Skeletal muscle tissue (tissue), 3 donors: ENCODE measurements at regions not wholly inside any gene's neighbourhood (a gene's known extent, or its start where the extent isn't known, plus 50 kb on each side); places are given as distances from the start of the nearest gene placed in this dataset.

ENCODE experiments used
- H3K27ac ChIP-seq: one replicate; pipeline ENCODE4 v1.7.0; 2013; ENCODE audit warnings: mild to moderate bottlenecking, low read depth, low read length, inconsistent platforms
- H3K27me3 ChIP-seq, 3 donors: one replicate each; pipeline ENCODE4 v1.7.0; 2013; ENCODE audit warnings: low read length in 3 of 3; ENCODE audit not compliant: control insufficient read depth in 3 of 3, insufficient read depth in 3 of 3
- H3K36me3 ChIP-seq, 3 donors: one replicate each; pipeline ENCODE4 v1.7.0; 2013; ENCODE audit warnings: low read length in 3 of 3; ENCODE audit not compliant: control insufficient read depth in 3 of 3, insufficient read depth in 3 of 3
- H3K4me1 ChIP-seq, 3 donors: one replicate each; pipeline ENCODE4 v1.7.0; 2013; ENCODE audit warnings: low read length in 3 of 3, mild to moderate bottlenecking in 3 of 3; ENCODE audit not compliant: control insufficient read depth in 3 of 3, insufficient read depth in 3 of 3
- H3K4me3 ChIP-seq, 3 donors: one replicate each; pipeline ENCODE4 v1.7.0; 2013; ENCODE audit warnings: low read length in 3 of 3
- H3K9ac ChIP-seq, 3 donors: one replicate each; pipeline ENCODE4 v1.7.0; 2013; ENCODE audit warnings: low read length in 3 of 3, mild to moderate bottlenecking in 3 of 3, moderate library complexity in 2 of 3, low read depth in 1 of 3
- H3K9me3 ChIP-seq, 3 donors: one replicate each; pipeline ENCODE4 v1.7.0; 2013; ENCODE audit warnings: low read length in 3 of 3; ENCODE audit not compliant: control insufficient read depth in 3 of 3
- donor health status: Osteomylitis.

DNA sequence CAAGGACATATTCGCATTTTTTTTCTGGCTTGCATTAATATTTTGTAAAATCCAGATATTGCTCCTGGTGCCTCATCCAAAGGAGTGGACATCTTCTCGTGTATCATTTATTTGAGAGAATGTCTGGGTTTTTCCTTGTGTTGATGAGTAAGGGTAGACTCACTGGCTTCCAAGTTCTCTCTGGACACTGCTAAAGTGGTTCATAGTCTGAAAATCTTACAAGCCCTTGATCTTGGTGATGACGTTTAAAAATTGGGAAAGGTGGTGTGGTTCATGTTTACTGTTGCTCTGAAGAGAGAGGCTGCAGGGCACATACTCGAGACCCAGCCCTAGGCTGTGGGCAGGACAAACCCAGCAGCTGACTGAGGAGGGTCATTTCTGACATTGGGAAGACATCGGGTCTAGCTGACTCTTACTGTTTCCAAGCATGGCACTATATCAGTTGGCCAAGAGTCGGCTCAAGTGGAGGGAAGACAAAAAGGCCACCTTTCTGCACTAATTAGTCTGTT is 296.2 kb downstream of the LMX1A start:
- no peak overlapping the region for H3K4me3 ChIP-seq
- H3K4me1 ChIP-seq, result peaks cover 0 to 5% (median 0%) of the 10 kb centered on the region in 3 donors
- H3K27me3 ChIP-seq, result no peaks in the 10 kb centered on the region
- no peak overlapping the region for H3K9ac ChIP-seq
- no peak overlapping the region for H3K27ac ChIP-seq
- no peaks in the 10 kb centered on the region for H3K9me3 ChIP-seq
- no peaks in the 10 kb centered on the region for H3K36me3 ChIP-seq

DNA sequence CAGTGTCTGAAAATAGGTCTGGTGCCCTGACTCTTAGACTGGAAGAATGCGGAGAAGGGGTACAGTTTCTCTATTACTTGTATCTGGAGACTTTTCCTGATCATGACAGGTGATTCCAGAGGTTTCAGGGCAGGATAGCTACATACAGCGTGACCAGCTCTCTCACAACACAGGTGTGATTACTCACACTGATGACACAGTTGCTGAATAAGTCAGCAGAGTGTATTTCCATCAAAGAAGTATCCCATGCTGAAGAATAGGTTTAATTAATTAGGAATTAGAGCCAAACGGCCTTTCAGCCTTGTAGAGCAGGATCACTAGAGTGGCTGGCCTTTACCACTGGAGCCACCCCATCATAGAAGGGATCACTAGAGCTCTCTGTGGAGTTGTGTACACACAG is 298.6 kb downstream of the LMX1A start:
- Histone ChIP-seq H3K27me3 (no peaks in the 10 kb centered on the region), H3K4me3 (no peak overlapping the region), H3K9me3 (no peaks in the 10 kb centered on the region), H3K36me3 (no peaks in the 10 kb centered on the region), H3K4me1 (no peaks in the 10 kb centered on the region), H3K9ac (no peak overlapping the region), H3K27ac (no peak overlapping the region)

DNA sequence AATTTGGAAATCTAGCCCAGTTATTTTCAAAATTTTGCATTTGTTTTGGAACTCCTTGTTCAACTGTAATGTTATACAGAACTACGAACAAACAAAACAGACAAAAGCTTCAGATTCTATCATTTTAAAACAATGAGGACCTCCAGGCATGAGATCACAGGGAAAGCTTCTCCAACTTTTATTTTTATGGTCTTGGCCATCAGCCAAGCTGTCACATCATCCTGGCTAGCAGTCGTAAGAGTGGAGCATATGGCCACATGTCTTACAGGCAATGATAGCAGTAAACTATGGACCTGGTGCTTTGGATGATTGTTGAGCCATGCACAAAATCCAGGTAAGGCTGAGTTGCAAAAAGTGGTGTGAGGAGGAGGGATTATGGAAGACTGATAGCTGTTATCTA is 299.6 kb downstream of the LMX1A start:
- no peaks in the 10 kb centered on the region for H3K4me1 ChIP-seq
- no peak overlapping the region for H3K9ac ChIP-seq
- H3K36me3 ChIP-seq, result no peaks in the 10 kb centered on the region
- H3K9me3 ChIP-seq, result no peaks in the 10 kb centered on the region
- no peak overlapping the region for H3K4me3 ChIP-seq
- no peaks in the 10 kb centered on the region for H3K27me3 ChIP-seq
- H3K27ac ChIP-seq, result no peak overlapping the region

DNA sequence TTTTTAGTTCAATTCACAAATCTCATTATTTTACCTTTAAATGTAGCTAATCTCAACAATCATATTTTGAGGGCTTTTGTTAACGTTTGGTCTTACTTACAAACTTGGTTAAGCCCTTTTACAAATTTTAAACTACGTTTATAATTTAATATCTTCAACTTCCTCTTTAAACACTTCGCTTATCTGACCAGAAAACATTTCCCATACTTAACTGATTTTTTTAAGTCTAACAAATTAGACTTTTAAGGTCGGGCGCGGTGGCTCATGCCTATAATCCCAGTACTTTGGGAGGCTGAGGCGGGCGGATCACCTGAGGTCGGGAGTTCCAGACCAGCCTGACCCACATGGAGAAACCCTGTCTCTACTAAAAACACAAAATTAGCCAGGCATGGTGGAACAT is 300.9 kb downstream of the LMX1A start:
- Histone ChIP-seq H3K9ac (no peak overlapping the region), H3K36me3 (no peaks in the 10 kb centered on the region), H3K4me1 (no peaks in the 10 kb centered on the region), H3K9me3 (no peaks in the 10 kb centered on the region), H3K27me3 (no peaks in the 10 kb centered on the region), H3K4me3 (no peak overlapping the region), H3K27ac (no peak overlapping the region)

DNA sequence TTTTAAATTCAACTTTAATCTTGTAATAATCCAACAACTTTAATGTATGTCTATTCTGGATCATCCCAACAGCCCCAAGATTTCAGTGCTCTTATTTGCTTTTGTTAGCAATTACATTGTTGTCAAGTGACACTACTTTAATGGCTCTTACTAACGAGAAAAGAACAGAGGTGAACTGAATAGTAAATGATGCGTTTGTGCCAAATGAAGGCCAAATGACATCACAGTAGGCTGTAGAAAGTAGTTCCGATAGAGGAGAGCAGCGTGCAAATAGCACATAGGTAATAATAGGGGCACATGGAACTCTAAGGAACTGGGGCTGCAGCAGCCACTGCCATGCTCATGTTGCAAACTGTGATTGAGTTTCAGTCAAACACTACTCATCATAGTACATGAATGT is 301.9 kb downstream of the LMX1A start:
- Histone ChIP-seq H3K27me3 (peaks cover 0 to 2% (median 0%) of the 10 kb centered on the region in 3 donors), H3K27ac (no peak overlapping the region), H3K9me3 (no peaks in the 10 kb centered on the region), H3K9ac (no peak overlapping the region), H3K4me1 (no peaks in the 10 kb centered on the region), H3K36me3 (no peaks in the 10 kb centered on the region), H3K4me3 (no peak overlapping the region)

DNA sequence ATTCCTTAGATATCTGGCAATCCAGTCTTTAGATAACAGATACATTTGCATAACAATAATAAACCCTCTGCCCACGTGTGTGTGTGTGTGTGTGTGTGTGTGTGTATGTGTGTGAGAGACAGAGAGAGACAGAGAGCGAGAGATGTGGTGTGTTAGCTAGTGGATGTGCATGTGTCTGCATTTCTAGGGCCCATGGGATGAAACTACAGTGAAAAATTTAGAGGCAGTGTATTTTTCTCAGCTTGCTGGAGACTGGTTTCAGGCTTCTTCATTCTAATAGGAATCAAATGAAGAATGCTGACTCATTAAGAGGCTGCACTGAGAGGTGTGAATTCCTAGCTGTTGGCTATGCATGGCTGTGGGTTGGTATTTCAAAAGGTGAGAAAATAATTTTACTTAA is 303.2 kb downstream of the LMX1A start:
- Histone ChIP-seq H3K9me3 (no peaks in the 10 kb centered on the region), H3K27ac (no peak overlapping the region), H3K4me1 (no peaks in the 10 kb centered on the region), H3K36me3 (no peaks in the 10 kb centered on the region), H3K9ac (no peak overlapping the region), H3K27me3 (peaks cover 0 to 2% (median 0%) of the 10 kb centered on the region in 3 donors), H3K4me3 (no peak overlapping the region)

DNA sequence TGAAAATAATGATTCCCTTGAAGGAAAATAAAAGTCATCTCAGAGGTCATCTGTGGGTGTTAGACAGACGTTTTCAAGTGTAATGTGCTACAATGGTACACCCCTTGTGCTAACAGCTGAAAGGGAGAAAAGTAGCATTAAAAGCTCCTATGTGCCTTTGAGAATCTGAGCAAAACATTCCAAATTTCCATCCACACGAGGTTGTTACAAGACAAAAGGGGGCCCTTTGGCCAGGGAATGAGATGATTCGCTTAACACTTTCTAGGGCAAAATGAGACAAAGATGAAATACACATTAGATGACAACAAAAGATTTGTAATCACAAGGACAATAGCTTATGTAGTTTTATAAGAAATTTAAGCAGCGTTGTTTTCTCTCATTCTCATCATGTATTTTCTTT is 303.6 kb downstream of the LMX1A start:
- Histone ChIP-seq H3K4me1 (no peaks in the 10 kb centered on the region), H3K27me3 (peaks cover 0 to 2% (median 0%) of the 10 kb centered on the region in 3 donors), H3K4me3 (no peak overlapping the region), H3K27ac (no peak overlapping the region), H3K36me3 (no peaks in the 10 kb centered on the region), H3K9ac (no peak overlapping the region), H3K9me3 (no peaks in the 10 kb centered on the region)

DNA sequence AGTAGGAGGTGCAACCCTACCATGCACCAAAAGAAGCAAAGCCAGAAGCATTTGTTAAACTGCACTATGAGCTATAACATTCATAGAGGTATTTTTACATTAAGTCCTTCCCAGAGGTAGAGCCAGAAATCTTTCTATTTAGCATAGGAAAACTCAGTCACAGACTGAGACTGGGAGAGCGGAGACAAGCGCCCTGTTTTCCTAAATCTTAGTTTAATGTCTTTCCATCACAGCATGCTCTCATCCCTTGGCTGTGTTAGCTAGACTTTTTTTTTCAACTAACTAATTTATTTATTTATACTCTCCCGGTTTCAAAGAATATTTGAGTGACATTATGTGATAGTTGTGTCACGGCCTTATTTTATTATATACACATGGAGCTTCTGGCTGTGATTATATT is 304.1 kb downstream of the LMX1A start:
- no peak overlapping the region for H3K4me3 ChIP-seq
- H3K9me3 ChIP-seq, result no peaks in the 10 kb centered on the region
- no peaks in the 10 kb centered on the region for H3K4me1 ChIP-seq
- peaks cover 0 to 2% (median 0%) of the 10 kb centered on the region in 3 donors for H3K27me3 ChIP-seq
- no peak overlapping the region for H3K27ac ChIP-seq
- no peak overlapping the region for H3K9ac ChIP-seq
- H3K36me3 ChIP-seq, result no peaks in the 10 kb centered on the region

DNA sequence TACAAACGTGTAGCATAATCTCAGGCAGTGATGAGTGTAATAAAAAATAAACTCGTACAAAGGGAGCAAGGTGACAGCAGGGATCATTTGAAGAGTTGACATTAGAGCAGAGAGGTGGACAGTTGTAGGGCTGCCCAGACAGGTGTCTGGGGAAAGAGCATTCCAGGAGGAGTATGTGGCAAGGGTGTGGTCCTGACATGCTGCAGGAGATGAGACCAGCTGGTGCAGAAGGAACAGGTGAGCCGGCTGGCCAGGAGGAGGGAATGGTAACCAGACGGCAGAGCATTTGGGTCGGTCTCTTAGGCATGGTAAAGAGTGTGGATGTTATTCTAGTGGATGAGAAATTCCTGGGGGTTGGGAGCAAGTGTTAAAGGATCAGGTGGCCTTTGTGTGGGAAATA is 306.3 kb downstream of the LMX1A start:
- Histone ChIP-seq H3K36me3 (no peaks in the 10 kb centered on the region), H3K9ac (no peak overlapping the region), H3K27ac (no peak overlapping the region), H3K4me1 (no peaks in the 10 kb centered on the region), H3K4me3 (no peak overlapping the region), H3K27me3 (peaks cover 0 to 2% (median 0%) of the 10 kb centered on the region in 3 donors), H3K9me3 (no peaks in the 10 kb centered on the region)

DNA sequence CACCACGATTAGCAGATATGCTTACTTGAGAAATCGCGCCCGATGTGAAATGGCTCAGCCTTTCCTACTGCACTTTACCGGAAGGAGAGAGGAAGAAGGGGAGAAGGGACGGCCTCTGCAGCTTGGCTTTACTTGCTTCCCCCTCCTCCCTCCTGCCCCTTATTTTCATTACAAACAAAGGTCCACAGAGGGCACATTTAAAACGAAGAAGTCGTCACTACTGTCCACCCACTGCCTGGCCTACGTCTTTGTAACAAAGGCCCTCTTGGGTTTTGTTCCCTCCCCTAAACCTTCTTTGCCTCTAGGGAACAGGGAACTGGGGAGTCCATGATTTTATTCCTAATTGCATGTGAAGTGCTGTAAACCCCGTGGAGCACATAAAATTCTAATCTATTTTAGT is 308.5 kb downstream of the LMX1A start:
- no peak overlapping the region for H3K9ac ChIP-seq
- peaks cover 0 to 2% (median 0%) of the 10 kb centered on the region in 3 donors for H3K27me3 ChIP-seq
- no peak overlapping the region for H3K4me3 ChIP-seq
- no peak overlapping the region for H3K27ac ChIP-seq
- no peaks in the 10 kb centered on the region for H3K36me3 ChIP-seq
- H3K9me3 ChIP-seq, result no peaks in the 10 kb centered on the region
- no peaks in the 10 kb centered on the region for H3K4me1 ChIP-seq

DNA sequence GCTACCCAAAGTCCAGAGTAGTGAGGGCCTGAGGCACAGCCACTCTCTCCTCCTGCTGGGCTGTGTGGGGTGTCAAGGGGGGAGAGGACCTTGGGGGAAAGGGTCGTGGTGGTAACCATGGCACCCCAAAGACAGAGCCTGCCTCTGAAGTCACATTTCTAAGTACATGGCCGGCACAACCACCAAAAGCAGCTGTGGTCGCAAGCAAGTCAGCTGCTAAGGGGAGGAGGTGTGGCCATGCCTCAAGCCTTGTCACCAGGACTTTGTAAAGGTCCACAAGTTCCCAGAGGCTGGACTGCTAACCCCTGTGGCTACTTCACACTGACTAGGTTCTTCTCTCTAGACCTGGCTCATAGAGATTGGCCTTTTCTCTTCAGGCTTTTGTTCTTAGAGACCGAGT is 310.6 kb downstream of the LMX1A start:
- Histone ChIP-seq H3K4me1 (no peaks in the 10 kb centered on the region), H3K27ac (no peak overlapping the region), H3K27me3 (peaks cover 0 to 2% (median 0%) of the 10 kb centered on the region in 3 donors), H3K9me3 (no peaks in the 10 kb centered on the region), H3K4me3 (no peak overlapping the region), H3K36me3 (no peaks in the 10 kb centered on the region), H3K9ac (no peak overlapping the region)
